HG03442 (cell line): ENCODE measurements at regions not wholly inside any gene's neighbourhood (a gene's known extent, or its start where the extent isn't known, plus 50 kb on each side); places are given as distances from the start of the nearest gene placed in this dataset.

ENCODE experiments used
- ATAC-seq: cut with Tn5 transposase; IDR thresholded peaks from one replicate; pipeline ENCODE4 v1.9.1; 2021; ENCODE audit warnings: mild to moderate bottlenecking, moderate library complexity; ENCODE audit not compliant: unreplicated experiment

GRCh38 chr2:71824436-71824835 is 323.2 kb downstream of the CYP26B1 start:
- ATAC-seq, result no peak

GRCh38 chr2:71823526-71823925 is 324.1 kb downstream of the CYP26B1 start:
- no peak for ATAC-seq

DNA sequence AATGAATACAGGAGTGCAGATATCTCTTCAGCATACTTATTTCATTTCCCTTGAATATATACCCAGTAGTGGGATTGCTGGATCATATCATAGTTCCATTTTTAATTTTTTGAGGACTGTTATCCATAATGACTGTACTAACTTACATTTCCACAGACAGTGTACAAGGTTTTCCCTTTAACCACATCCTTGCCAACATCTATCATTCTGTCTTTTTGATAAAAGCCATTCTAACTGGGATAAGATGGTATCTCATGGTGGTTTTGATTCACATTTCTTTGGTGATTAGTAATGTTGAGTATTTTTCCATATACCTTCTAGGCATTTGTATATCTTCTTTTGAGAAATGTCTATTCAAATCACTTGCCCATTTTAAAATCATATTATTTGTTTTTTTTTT is 325.2 kb downstream of the CYP26B1 start:
- ATAC-seq, result no peak

- no peak for ATAC-seq
Measured at GRCh38 chr2:71821856-71822255, 325.8 kb downstream of the CYP26B1 start.

DNA sequence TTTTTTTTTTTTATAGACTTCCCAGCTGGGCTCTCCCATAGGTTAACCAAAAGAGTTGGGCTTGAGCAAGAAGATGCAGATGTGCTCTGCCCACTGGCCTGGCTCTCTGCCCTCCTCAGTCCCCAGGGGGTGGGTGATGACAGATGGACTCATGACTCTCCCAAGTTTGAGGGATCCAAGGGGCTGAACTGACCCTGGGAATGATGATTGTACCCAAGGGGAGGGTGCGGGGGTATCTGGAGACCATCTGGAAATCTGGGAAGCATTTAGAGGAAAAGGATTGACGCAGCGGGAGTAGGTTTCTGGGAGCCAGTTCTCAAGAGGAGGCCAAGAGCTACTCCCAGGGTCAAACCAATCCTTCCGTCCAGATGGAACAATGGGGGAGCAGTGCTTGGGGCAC is 330.8 kb downstream of the CYP26B1 start:
- ATAC-seq, result no peak

DNA sequence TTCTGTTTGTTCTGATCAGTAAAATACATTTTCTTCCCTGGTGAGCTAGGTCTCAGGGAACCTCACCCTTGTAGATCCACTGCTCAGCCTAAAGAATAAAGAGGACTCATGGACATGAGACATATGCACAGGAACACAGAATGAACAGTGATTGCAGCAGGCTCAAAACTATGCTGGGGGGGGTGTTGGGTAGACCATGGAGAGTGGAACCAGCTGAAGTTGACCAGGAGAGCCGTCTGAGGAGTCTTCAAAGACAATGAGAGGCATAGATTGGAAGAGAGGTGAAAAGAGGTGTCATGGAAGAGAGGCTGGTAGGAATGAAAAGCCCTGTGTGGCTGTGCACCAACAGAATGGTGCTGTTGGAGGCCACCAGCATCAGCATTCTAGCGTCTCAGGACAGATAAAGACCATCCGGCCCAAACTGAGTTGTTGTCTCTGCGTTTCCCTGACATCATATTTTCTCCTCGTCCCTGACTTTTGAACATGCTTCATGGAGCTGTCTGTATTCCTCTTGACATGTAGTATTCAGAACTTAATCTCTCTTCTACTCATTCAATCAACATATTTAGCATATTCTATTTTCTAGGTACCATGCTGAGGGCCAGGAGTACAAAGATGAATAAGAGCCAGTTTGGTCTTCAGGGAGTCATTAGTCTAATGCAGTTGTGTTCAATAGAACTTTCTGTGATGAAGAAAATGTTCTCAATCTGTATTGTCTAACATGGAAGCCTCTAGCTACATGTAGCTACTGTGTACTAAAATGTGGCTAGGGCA is 331.8 kb downstream of the CYP26B1 start:
- ATAC-seq, result no peak

- ATAC-seq, result no peak
Measured at GRCh38 chr2:71814885-71815284, 332.8 kb downstream of the CYP26B1 start.

DNA sequence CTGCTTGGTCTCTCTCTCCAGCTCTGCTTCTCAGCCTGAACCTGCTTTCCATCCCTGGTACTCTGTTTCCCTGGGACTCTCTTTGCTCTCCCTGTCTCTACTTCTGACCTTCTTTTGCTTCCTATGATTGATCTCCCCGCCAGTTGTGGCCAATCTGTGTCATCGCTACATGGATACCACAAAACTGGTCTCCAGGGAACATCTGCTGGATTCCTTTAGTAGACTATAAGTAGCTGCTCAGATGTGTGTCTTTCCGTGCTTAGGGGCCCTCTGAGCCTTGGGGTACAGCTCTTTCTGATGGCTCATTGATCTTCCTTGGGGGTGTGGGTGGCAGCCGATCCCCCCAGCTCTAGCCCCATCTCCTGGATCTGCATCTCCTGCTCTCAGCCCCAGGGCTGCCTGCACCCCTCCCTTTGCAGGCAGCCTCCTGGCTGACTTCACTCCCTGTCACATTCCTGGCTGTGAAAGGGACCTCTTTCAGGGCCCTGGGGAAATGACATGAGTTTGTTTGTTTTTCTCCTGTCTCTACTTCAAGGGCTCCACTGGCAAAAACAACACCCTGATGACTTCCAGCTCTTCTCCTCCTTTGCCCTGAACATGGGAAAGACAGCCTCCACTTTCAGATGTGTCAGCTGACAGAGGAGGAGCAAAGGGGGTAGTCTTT is 333.7 kb downstream of the CYP26B1 start:
- ATAC-seq, result no peak

DNA sequence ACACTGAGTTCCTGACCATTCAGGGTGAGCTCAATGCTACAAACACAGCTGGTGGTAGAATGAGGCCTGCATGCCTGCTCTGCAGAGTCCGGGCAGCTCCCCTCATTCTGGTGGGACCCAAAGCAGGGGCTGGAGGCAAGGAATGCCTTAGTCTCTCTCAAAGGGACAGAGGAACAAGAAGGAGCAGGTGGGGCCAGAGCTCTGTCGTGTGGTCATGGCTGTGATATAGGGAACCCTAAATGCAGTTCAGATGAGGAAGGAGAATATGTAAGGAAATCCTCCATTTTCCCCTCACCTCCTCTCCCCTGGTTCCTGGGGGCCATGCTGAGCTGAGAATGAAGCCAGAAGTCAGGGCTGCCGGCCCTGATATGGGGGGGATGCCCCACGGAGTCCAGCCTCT is 334.3 kb downstream of the CYP26B1 start:
- no peak for ATAC-seq

GRCh38 chr2:71812736-71813135 is 334.9 kb downstream of the CYP26B1 start:
- no peak for ATAC-seq

GRCh38 chr2:71811726-71812125 is 335.9 kb downstream of the CYP26B1 start:
- ATAC-seq, result no peak

- no peak for ATAC-seq
Measured at GRCh38 chr2:71811157-71811556, 336.5 kb downstream of the CYP26B1 start.

GRCh38 chr2:71807581-71808451 is 339.8 kb downstream of the CYP26B1 start:
- ATAC-seq, result no peak

- peak; percentile 63 for ATAC-seq
Measured at GRCh38 chr2:71806432-71806831, 341.2 kb downstream of the CYP26B1 start.

- no peak for ATAC-seq
Measured at GRCh38 chr2:71804281-71804751, 343.3 kb downstream of the CYP26B1 start.

GRCh38 chr2:71803398-71803797 is 344.3 kb downstream of the CYP26B1 start:
- ATAC-seq, result no peak

DNA sequence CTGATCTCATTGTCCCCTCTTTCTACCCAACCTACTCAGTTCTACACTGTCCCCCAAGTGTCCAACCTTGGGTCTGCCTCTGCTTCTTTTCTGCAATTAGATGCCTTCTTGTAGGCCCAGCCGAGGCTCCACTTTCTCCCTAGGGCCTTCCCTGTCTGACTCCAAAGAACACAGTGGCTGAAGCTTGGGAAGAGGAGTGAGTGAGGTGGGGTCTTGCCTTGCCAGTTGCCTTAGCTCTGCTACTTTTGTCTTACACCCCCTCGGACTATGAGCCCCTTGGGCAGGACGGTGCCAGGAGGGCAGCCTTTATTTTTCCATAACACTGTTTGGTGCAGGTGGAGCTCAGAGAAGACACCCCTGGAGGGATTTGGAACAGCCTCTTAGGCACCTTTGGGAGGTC is 345.1 kb downstream of the CYP26B1 start:
- ATAC-seq, result no peak

DNA sequence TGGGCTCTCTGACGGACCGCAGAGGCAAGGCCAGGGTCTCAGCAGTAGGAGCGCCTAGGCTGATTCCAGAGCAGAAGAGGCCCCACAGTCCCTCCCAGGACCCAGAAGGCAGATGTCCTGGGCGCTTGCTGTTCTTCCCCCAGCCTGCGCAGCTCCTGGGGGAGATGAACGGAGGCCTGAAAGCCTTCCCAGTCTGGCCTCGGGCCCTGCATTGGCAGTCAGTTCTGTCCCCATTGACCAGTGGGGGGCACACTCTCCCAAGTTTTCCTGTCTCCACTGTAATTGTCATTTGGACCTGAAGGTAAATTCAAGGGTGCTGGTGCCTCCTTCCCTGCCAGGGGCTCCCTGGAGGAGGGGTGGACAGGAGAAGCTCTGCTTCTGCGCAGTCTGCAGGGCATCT is 345.7 kb downstream of the CYP26B1 start:
- no peak for ATAC-seq

GRCh38 chr2:71801556-71801955 is 346.1 kb downstream of the CYP26B1 start:
- ATAC-seq, result no peak

DNA sequence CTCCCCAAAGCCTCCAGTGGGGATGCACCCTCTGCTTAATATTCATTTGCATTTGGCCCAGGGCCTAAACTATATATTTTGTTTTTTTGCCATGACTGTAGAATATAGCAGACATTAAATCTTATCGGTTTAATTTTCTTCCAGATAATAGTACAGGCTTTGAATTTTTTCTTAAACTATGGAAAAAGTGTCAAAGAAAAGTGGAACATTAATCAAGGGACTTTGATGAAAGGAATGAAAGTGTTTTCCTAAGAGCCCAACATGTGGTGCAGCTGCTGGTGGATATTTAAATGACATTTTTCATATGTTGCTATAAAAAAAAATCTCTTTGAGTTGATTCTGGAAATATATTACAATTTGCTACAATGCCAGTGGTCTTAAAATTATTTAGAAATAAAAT is 346.8 kb downstream of the CYP26B1 start:
- ATAC-seq, result no peak

- ATAC-seq, result no peak
Measured at GRCh38 chr2:71800106-71800809, 346.9 kb downstream of the DYSF start.
